Kidney capillary endothelial cell (primary cell): ENCODE measurements at regions not wholly inside any gene's neighbourhood (a gene's known extent, or its start where the extent isn't known, plus 50 kb on each side); places are given as distances from the start of the nearest gene placed in this dataset.
"Not testable (repeated sequence)": the region's sequence is repeated elsewhere in the genome, so short reads cannot be mapped to it uniquely, and the experiment has no call there.

Experiments used
- DNase-seq: peaks from one replicate; pipeline ENCODE4 v3.0.0-alpha.2; 2018; ENCODE audit warnings: low spot score

- DNase-seq, result no peak
Observed at GRCh38 chr2:138066139-138066806, 102.0 kb downstream of the HNMT start.

- no peak for DNase-seq
Observed at GRCh38 chr2:138066841-138067240, 102.6 kb downstream of the HNMT start.

GRCh38 chr2:138068669-138069068 lies 104.4 kb downstream of the HNMT start:
- not testable (repeated sequence) for DNase-seq

- DNase-seq, result not testable (repeated sequence)
Observed at GRCh38 chr2:138071042-138071719, 106.9 kb downstream of the HNMT start.

- no peak for DNase-seq
Observed at GRCh38 chr2:138071720-138072719, 107.7 kb downstream of the HNMT start.

GRCh38 chr2:138078153-138078552 lies 113.9 kb downstream of the HNMT start:
- no peak for DNase-seq

GRCh38 chr2:138079976-138080375 lies 115.7 kb downstream of the HNMT start:
- no peak for DNase-seq

GRCh38 chr2:138081225-138082073 lies 117.2 kb downstream of the HNMT start:
- DNase-seq, result no peak

GRCh38 chr2:138084206-138084605 lies 119.9 kb downstream of the HNMT start:
- no peak for DNase-seq

GRCh38 chr2:138085441-138085840 lies 121.2 kb downstream of the HNMT start:
- DNase-seq, result not testable (repeated sequence)

- no peak for DNase-seq
Observed at GRCh38 chr2:138086576-138086975, 122.3 kb downstream of the HNMT start.

GRCh38 chr2:138087751-138088593 lies 123.7 kb downstream of the HNMT start:
- no peak for DNase-seq

- DNase-seq, result peak; percentile 46
Observed at GRCh38 chr2:138090330-138090729, 126.1 kb downstream of the HNMT start.

GRCh38 chr2:138093455-138093854 lies 129.2 kb downstream of the HNMT start:
- no peak for DNase-seq

GRCh38 chr2:138094031-138094430 lies 129.8 kb downstream of the HNMT start:
- DNase-seq, result no peak

GRCh38 chr2:138095336-138095735 lies 131.1 kb downstream of the HNMT start:
- DNase-seq, result no peak

GRCh38 chr2:138099288-138099687 lies 135.0 kb downstream of the HNMT start:
- not testable (repeated sequence) for DNase-seq

GRCh38 chr2:138101718-138102117 lies 137.4 kb downstream of the HNMT start:
- no peak for DNase-seq

GRCh38 chr2:138102664-138103063 lies 138.4 kb downstream of the HNMT start:
- no peak for DNase-seq

- DNase-seq, result no peak
Observed at GRCh38 chr2:138103156-138103555, 138.9 kb downstream of the HNMT start.

- no peak for DNase-seq
Observed at GRCh38 chr2:138104071-138104470, 139.8 kb downstream of the HNMT start.
